ENCODE measurements at regions not wholly inside any gene's neighbourhood (a gene's known extent, or its start where the extent isn't known, plus 50 kb on each side); places are given as distances from the start of the nearest gene placed in this dataset.

DNA sequence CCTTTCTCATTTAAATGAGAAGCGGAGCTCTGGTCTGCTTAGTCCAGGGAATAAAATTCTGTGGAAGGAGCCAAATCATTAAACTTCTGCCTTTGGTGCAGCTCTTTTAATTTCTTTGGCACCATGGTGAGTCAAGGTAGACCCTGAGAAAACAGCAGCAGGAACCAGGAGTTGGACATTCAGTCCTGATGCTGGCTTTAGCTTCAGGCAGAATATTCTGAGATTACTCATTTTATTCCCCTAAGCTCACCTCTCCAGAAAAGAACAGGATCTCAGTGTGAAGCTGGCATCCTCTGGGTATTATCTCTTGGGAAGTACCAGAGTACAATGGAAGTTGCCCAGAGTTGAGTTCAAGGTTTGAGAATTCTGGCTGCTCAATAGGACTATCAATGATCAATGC, 211.6 kb upstream of the NRP1 start:
- Mint-ChIP-seq H3K27ac (no peak overlapping the region), H3K27me3 (no peaks in the 10 kb centered on the region), H3K9me3 (ENCODE audit: insufficient read depth) (peaks cover 7% of the 10 kb centered on the region), H3K4me1 (no peaks in the 10 kb centered on the region), H3K4me3 (no peak overlapping the region)
- no peaks in the 10 kb centered on the region for H3K79me2 ChIP-seq (ENCODE audit: control insufficient read depth, insufficient read depth, low read length)
- TF ChIP-seq EZH2 (IDR thresholded peaks at IDR 0.05; ENCODE audit: borderline replicate concordance, insufficient read depth, low read depth, low read length, poor library complexity, severe bottlenecking) (no peak), CTCF (IDR thresholded peaks at IDR 0.05) (no peak)
- H2AFZ ChIP-seq (ENCODE audit: insufficient read depth, low read depth, low read length, poor library complexity, severe bottlenecking), result no peak overlapping the region
- no peak overlapping the region for H3K9ac ChIP-seq (ENCODE audit: low read length)
- H3K27me3 ChIP-seq (replicated peaks in 1 of 4; ENCODE audit: control extremely low read depth in 1 of 4, control insufficient read depth in 3 of 4, insufficient read depth in 4 of 4, low read length in 3 of 4), result no peaks in the 10 kb centered on the region
- ChIA-PET POLR2A (no interaction called here), CTCF (interaction anchor here (0.8 kb wide), 1 partner anchor 11 kb away, joined by 3 read pairs; no protein-coding TSS in a partner anchor)
- H3K4me1 ChIP-seq (ENCODE audit: control insufficient read depth in 2 of 2, insufficient read depth in 2 of 2, low read length in 2 of 2), result no peaks in the 10 kb centered on the region
- no peaks in the 10 kb centered on the region for H4K20me1 ChIP-seq (ENCODE audit: control insufficient read depth, insufficient read depth, low read length, poor library complexity, severe bottlenecking)
- intact Hi-C loops (cut with micrococcal nuclease), result no loop called here
- no peaks in the 10 kb centered on the region for H3K36me3 ChIP-seq (replicated peaks in 1 of 2; ENCODE audit: control extremely low read depth in 1 of 2, control insufficient read depth in 1 of 2, extremely low read depth in 1 of 2, insufficient read depth in 2 of 2, low read length in 1 of 2)
- no peak overlapping the region for H3K27ac ChIP-seq (ENCODE audit: low read length in 2 of 2)
- H3K4me2 ChIP-seq (replicated peaks; ENCODE audit: low read depth, low read length, poor library complexity, severe bottlenecking), result no peak overlapping the region
- ATAC-seq (ENCODE audit: low read depth) (no peak), DNase-seq (no peak)
- no peaks in the 10 kb centered on the region for H3K9me3 ChIP-seq (ENCODE audit: control extremely low read depth in 1 of 3, control insufficient read depth in 2 of 3, insufficient read depth in 1 of 3, low read length in 2 of 3)
- WGBS (ENCODE audit: insufficient coverage), result no CpG with 5 or more reads among the region's 1 CpG
- H3K4me3 ChIP-seq (ENCODE audit: control extremely low read depth in 1 of 5, extremely low read depth in 1 of 5, insufficient read depth in 1 of 5, low read depth in 2 of 5, low read length in 4 of 5), result no peak overlapping the region

GRCh38 chr10:33542752-33543505, 208.5 kb upstream of the NRP1 start:
- Histone ChIP-seq H3K27me3 (replicated peaks in 1 of 4; ENCODE audit: control extremely low read depth in 1 of 4, control insufficient read depth in 3 of 4, insufficient read depth in 4 of 4, low read length in 3 of 4) (no peaks in the 10 kb centered on the region), H3K27ac (ENCODE audit: low read length in 2 of 2) (no peak overlapping the region), H4K20me1 (ENCODE audit: control insufficient read depth, insufficient read depth, low read length, poor library complexity, severe bottlenecking) (no peaks in the 10 kb centered on the region), H3K36me3 (replicated peaks in 1 of 2; ENCODE audit: control extremely low read depth in 1 of 2, control insufficient read depth in 1 of 2, extremely low read depth in 1 of 2, insufficient read depth in 2 of 2, low read length in 1 of 2) (no peaks in the 10 kb centered on the region), H3K9me3 (ENCODE audit: control extremely low read depth in 1 of 3, control insufficient read depth in 2 of 3, insufficient read depth in 1 of 3, low read length in 2 of 3) (no peaks in the 10 kb centered on the region), H3K79me2 (ENCODE audit: control insufficient read depth, insufficient read depth, low read length) (no peaks in the 10 kb centered on the region), H3K4me1 (ENCODE audit: control insufficient read depth in 2 of 2, insufficient read depth in 2 of 2, low read length in 2 of 2) (no peaks in the 10 kb centered on the region), H3K4me2 (replicated peaks; ENCODE audit: low read depth, low read length, poor library complexity, severe bottlenecking) (no peak overlapping the region), H2AFZ (ENCODE audit: insufficient read depth, low read depth, low read length, poor library complexity, severe bottlenecking) (no peak overlapping the region), H3K4me3 (ENCODE audit: control extremely low read depth in 1 of 5, extremely low read depth in 1 of 5, insufficient read depth in 1 of 5, low read depth in 2 of 5, low read length in 4 of 5) (no peak overlapping the region), H3K9ac (ENCODE audit: low read length) (no peak overlapping the region)
- Mint-ChIP-seq H3K4me1 (no peaks in the 10 kb centered on the region), H3K27ac (no peak overlapping the region), H3K4me3 (no peak overlapping the region), H3K9me3 (ENCODE audit: insufficient read depth) (peaks cover 7% of the 10 kb centered on the region), H3K27me3 (no peaks in the 10 kb centered on the region)
- CTCF ChIA-PET, result no interaction called here
- WGBS (ENCODE audit: insufficient coverage), result no CpG with 5 or more reads among the region's 2 CpGs
- TF ChIP-seq CTCF (IDR thresholded peaks at IDR 0.05), result no peak
- TF ChIP-seq EZH2 (IDR thresholded peaks at IDR 0.05; ENCODE audit: borderline replicate concordance, insufficient read depth, low read depth, low read length, poor library complexity, severe bottlenecking), result no peak
- intact Hi-C loops (cut with micrococcal nuclease), result no loop called here
- ATAC-seq (ENCODE audit: low read depth), result no peak
- DNase-seq, result no peak
- POLR2A ChIA-PET, result no interaction called here

Measured in B cell (primary cell).